HFF-Myc (cell line): ENCODE measurements at regions not wholly inside any gene's neighbourhood (a gene's known extent, or its start where the extent isn't known, plus 50 kb on each side); places are given as distances from the start of the nearest gene placed in this dataset.
"Not testable (repeated sequence)": the region's sequence is repeated elsewhere in the genome, so short reads cannot be mapped to it uniquely, and the experiment has no call there.

Experiments
- DNase-seq: peaks from one replicate; pipeline ENCODE4 v3.0.0-alpha.2; 2011; ENCODE audit warnings: low read depth; ENCODE audit errors: extremely low read depth
- H3K4me3 ChIP-seq: replicated peaks from 2 replicates; pipeline ENCODE4 v1.5.1; 2011; ENCODE audit warnings: low read depth, mild to moderate bottlenecking, control low read depth, low read length

DNA sequence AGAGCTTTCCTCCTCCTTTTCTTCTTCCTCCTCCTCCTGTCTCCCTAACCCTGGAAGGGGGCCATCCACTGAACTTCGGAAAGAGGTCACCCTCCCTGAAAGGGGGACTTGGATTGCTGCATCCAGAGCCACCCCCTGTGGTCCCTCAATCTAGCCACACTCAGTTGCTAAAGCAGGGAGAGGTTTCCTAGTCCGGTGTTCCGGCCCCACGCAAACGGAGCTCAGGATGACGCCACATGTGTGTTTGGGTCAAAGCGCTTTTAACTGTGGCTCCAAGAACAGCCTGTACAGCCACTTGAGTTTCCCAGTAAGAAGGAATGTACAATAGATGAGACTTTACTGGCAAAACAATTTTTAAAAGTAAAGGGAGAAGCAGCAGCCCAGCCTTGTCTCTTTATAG is 206.9 kb upstream of the IRF2BP2 start:
- not testable (repeated sequence) for H3K4me3 ChIP-seq

DNA sequence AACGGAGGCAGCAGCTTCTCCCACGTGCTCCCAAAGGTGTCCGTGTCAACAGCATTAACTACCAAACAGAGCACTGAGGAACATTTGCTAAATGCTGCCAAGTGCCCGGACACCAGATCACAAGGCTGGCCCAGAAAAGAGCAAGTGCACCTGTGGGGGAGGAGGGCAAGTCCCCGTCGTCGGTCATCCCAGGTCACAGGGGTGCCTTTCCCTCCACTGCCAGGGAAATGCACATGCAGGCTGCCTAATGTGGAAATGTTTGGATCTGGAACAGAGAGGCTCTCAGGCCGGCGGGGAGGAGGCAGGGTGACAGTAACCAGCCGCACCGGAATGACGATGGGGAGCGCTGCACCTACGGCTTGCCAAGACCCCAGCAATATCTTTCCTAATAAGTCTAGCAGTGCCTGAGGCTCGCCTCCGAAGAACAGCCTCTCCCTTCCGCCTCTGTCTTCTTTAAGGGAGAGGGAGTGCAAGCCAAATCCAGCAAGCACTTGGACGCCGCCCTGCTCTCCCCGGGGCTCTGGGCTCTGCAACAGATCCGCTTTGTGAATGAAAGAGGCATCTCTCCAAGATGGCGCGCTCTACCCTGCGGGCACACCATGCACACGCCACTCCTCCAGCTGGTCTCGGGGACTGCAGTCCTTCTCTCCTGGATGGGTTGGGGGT is 206.3 kb upstream of the IRF2BP2 start:
- not testable (repeated sequence) for DNase-seq, H3K4me3 ChIP-seq

More for the DNA sequence above, 206.9 kb upstream of the IRF2BP2 start:
- DNase-seq, result not testable (repeated sequence)

DNA sequence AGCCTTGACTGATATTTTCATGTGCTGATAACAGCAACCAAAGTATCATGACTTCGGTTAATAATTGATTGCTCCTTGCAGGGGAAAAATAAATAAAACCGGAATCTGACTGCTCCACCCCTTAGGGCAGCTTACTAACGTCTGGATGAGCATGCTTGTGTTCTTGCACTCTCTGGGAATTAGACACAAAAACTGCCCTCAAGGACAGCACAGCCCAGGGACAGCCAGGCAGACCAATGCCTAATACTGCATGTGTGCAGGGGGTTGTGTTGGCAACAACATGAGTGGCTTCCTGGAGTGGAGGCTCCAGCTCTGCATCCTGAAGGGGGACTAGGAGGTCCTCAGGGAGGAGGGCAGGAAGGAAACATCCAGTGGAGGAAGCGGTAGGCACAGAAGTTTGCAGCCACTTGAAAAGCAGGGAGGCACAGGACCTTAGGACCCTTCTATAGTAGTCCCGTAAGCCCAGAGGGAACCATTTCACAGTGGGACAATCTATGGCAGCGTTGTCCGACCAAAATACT is 205.4 kb upstream of the IRF2BP2 start:
- H3K4me3 ChIP-seq, DNase-seq: not testable (repeated sequence)

DNA sequence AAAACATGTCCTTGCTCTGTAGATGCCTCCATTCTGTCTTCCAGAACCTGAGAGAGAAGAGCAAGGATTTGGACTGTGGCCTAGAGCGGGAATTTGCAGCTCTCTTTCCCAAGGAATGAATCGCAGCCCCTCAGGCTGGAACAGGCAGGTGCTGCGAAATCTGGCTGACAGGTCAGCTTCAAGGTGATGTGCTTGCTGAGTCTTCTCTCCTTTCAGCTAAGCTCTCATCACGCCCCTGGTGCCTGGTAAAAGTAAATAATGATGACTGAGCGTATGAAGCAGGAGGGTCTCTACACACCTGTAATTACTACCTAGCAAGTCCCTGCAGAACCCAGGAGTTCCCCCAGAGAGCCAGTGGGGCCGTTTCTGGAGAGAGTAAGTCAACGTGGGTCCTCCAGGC is 204.3 kb upstream of the IRF2BP2 start:
- H3K4me3 ChIP-seq, DNase-seq: not testable (repeated sequence)

DNA sequence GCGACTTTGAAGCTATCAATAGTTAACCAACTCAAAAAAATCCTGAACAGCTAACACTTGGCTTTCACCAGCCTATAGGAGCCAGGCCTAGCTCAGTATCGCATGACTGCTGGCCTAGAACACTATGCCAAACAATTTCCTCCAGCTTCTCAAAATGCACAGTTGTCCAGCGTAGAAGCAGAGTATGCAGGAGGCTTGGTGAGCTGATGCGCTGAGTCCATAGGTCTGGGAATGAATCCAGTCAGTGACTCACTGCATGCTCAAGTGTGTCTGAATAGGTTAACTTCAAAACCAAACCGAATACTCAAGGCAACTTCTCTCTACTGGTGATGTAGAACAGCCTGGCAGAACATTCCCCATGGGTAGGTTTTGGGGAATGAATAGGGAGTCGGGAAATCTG is 201.8 kb upstream of the IRF2BP2 start:
- peak; percentile 73 for DNase-seq
- H3K4me3 ChIP-seq, result not testable (repeated sequence)

DNA sequence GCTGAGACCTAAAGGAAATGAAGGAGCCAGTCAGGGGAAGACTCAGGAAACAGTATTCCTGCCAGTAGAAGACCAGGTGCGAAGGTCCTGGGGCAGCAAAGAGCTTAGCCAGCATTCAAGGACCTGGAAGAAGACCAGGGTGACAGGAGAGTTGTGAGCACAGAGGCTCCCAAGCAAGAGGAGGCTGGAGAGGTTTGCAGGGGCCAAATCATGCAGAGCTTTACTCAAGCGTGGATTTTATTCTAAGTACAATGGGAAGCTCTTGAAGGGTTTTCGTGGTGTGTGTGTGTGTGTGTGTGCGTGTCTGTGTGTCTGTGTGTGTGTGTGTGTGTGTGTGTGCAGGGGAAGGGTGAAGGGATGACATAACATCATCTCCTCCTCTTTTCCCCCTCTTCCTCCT is 200.7 kb upstream of the IRF2BP2 start:
- DNase-seq, H3K4me3 ChIP-seq: not testable (repeated sequence)

DNA sequence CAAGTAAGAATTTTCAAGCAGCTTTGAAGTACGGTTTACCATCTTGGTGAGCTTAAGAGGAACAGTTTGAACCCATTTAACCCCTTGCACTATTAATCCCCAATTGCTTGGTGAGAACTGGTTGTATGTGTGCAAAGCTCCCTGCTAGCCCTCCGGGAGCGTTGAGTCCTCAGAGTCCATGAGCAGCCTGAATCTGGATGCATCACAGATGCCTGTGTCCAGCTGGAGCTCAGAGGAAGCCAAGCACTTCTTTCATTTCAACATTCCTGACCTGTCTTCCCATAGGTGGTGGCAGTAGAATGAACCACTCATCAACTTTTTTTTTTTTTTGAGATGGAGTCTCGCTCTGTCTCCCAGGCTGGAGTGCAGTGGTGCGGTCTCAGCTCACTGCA is 199.9 kb upstream of the IRF2BP2 start:
- H3K4me3 ChIP-seq, DNase-seq: not testable (repeated sequence)

DNA sequence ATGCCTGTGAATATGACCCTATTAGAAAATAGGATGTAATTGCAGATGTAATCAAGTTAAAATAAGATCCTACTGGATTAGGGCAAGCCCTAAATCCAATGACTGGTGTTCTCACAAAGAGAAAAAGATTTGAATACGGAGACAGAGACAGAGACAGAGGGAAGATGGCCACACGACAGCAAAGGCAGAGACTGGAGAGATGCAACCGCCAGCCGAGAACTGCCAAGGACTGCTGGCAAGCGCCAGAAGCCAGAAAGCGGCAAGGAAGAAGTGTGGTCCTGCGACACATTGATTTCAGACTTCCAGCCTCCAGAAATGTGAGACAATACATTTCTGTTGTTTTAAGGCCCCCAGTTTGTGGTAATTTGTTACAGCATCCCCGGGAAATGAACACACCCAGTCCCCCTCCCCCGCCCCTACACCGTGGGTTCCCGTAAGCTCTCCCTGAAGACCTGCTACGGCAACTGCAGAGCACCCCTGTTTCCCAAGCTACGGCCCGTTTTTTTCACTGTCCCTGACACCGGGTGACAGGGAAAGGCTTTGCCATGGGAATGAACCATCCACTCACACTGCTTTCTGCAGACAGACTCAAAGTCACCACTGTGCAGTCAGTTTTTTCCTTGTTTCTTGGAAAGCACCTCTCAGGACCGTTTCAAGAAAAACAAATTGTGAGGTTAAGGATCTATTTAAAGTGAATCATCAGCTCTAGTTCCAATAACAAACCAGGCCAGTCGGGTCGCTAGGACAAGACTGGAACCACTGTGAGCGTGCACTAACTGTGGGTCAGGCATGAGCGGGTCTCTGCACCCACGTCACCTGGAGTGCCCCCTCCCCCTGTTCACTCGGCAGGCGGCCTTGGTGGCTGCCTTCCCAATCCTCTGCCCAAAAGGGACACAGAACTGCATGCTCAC is 199.2 kb upstream of the IRF2BP2 start:
- not testable (repeated sequence) for H3K4me3 ChIP-seq, DNase-seq

DNA sequence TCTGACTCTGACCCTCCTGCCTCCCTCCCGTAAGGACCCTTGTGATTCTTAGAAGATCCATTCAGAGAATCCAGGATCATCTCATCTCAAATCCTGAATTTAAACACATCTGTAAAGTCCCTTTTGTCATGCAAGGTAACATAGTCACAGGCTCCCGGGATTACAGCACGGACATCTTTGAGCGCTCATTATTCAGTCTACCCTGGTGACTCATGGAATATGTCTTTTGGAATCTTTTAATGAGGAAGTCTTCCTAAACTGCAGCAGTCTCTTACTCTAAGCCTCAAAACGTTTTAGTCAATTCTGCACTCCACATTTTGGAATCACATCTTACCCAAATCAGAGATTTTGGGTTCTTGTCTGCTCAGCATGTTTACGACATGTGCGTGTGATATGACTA is 198.5 kb upstream of the IRF2BP2 start:
- H3K4me3 ChIP-seq, DNase-seq: not testable (repeated sequence)

DNA sequence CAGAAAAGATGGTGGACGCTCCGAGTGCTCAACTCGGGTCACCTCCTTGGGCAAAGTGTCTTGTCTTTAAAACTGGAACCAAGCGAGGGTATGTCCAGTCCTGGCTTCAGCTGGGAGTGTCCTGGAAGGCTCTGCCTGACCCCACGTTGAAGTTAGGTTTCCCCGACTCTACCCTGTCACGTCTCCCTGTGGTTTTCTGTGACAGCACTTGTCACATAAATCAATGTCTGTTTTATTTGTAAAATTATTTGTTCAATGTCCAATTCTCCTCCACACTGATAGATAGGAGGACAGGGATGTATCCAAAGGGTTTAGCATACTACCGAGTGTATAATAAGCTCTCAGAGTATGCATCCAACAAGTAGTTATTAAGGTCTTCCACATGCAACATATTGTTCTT is 197.7 kb upstream of the IRF2BP2 start:
- not testable (repeated sequence) for H3K4me3 ChIP-seq

DNA sequence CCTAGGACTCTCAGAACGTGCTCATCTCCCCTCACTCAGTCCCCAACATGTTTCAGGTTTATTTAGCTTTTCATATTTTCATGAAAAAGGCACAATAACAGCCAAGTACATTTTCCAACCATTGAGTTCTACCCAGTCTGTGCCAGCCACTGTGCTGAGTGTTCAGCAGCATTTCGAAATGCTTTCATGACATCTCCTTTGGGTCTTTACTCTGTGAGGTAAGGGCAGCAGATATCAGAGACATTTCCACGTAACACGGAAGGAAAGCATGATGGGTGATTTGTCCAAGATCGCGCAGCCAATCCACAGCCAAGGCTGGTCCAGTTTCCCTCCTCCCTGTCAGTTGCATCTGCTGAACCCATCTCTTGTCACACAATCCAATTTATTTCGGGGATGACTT is 192.6 kb upstream of the IRF2BP2 start:
- not testable (repeated sequence) for H3K4me3 ChIP-seq, DNase-seq

More for the DNA sequence above, 197.7 kb upstream of the IRF2BP2 start:
- DNase-seq, result not testable (repeated sequence)

DNA sequence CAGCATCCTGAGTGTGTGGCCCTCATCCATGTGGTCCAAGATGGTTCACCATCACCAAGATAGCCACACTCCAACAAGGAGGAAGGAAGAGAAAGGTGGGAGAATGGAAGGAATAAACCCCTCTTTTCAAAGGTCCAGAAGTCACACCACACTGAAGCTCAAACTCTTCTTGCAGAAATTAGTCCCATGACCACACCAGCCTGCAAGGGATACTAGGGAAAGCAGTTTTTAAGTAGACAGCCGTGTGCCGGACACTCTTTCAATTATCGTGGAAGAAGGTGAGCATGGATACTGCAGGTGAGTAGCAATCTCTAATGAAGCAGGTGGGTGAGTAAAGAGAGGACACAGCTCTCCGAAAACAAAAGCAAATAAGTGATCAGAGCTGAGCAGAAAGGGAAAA is 191.7 kb upstream of the IRF2BP2 start:
- not testable (repeated sequence) for DNase-seq, H3K4me3 ChIP-seq

DNA sequence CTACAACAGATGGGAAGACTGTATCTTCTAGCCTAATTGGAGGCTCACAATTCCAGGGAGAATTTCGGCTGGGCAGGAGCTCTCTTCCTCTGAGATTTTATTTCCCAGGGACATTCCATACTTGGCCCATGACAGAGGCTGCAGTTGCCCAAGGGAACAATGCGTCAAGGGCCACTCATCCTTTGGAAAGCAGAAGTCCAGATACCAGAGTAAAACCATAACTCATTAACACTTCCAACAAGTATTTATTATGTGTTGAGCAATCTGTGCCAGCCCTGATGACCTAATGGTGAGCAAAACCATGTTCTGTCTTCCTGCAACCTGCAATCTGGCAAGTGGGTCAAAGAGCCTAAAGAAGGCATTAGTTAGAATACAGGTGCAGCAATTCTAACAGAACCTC is 191.2 kb upstream of the IRF2BP2 start:
- not testable (repeated sequence) for DNase-seq, H3K4me3 ChIP-seq

DNA sequence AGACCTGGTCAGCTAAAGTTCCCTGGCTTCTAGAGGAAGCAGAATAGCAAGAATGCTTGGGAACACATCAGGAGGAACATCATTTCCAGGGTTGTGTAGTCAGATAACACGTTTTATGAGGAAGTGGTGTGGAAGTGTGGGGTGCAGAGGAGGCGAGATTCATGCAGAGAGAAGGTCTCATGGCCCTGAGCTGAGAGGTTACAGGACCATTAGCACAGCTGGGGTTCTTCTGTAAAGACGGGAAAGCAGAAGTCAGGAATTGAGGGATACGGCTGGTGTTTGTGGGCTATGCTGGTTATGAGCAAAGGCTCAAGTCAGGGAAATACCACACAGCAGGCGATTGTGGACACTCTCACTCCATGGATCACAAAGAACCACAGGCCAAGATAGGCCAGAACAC is 190.6 kb upstream of the IRF2BP2 start:
- DNase-seq, result not testable (repeated sequence)

DNA sequence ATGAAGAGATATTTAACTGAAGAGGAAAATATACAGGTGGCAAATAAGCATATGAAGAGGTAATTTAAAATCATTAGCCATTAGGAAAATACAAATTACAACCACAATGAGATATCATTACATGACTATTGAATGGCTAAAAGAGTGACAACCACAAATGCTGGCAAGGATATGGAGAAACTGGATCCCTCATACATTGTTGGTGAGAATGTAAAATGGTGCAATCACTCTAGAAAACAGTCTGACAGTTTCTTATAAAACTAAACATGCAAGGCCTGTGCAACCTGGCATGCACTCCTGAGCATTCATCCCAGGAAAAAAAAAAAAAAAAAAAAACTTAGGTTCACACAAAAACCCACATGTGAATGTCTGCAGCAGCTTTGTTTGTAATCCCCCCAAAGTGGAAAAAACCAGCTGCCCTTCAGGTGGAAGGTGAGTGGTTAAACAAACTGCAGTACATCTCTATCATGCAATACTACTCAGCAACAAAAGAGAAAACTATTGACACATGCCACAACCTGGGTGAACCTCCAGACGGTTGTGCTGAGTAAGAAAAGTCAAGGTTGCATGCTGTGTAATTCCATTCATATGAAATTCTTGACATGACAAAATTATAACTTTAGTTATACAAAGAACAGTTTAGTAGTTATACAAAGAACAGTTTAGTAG is 189.2 kb upstream of the IRF2BP2 start:
- DNase-seq, H3K4me3 ChIP-seq: not testable (repeated sequence)

More for the DNA sequence above, 190.6 kb upstream of the IRF2BP2 start:
- not testable (repeated sequence) for H3K4me3 ChIP-seq

DNA sequence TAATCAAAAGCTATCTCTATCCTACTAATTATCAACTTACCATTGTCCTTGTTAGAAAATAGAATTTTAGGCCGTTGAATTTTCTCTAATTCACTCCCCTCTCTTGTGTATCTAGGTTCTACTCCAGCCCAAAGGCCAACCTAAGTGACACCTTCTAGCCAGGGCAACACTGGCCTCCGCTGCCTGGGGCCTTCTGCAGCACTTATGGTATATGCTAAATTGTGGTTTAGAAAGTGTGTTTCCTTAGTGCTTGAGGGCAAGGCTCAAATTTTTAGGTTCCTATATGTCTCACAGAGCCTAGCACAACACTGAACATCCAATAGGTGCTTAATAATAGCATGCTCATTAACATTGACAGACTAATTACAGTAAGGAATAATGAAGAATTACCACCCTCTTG is 187.2 kb upstream of the IRF2BP2 start:
- not testable (repeated sequence) for DNase-seq, H3K4me3 ChIP-seq

DNA sequence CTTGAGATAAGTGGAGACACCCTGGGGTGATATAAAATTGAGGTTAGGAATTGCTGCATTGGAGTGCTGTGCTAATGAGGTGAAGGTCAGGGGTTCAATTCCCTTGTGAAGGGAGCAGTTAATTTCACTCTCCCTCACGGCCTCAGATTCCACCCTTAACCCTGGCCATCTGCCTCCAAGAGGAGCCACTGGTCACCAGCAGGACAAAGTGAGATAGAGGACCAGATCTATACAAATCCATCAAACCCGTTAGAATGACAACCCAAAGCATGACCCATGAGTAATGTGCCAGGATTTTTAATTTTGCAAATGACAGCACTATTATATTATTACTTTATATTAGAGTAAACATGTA is 186.4 kb upstream of the IRF2BP2 start:
- DNase-seq, H3K4me3 ChIP-seq: not testable (repeated sequence)

DNA sequence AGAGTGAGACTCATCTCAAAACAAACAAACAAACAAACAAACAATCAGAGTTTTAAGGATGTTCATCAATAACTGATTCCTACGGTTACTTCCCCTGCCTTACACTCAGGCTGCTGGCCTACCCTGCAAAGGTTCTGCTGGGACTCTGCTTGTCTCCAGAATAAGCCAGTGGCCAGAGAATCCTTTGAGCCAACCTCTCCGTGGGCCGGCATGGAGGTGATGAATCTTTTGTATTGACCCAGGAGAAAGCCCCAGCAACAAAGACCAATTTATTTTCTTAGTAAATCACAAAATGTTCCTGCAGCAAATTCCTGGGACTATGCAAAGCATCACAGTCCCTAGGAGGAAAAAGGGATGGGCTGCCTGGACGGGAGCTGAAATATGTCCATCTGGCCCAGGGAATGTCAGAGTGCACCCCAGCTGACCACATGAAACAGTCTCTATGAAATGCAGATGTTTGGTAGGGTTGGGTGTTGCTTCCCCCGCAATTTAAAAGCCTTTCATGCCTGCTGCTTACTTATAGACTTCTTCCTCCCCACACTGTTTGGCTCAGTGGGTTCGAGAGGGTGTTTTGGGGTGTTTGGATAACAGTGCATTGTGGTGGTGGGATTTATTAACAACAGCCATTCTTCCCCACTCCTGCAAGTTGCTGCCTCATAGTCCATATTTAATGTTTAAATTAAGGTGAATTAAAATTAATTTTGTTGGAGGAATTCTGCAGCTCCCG is 185.9 kb upstream of the IRF2BP2 start:
- not testable (repeated sequence) for H3K4me3 ChIP-seq, DNase-seq
